Natural killer cell (primary cell): ENCODE measurements at regions not wholly inside any gene's neighbourhood (a gene's known extent, or its start where the extent isn't known, plus 50 kb on each side); places are given as distances from the start of the nearest gene placed in this dataset.

Experiments used
- ATAC-seq, 3 donors: fragments of 150-1000 bp in 2 of 3; fragments of 200-7000 bp in 1 of 3; cut with Tn5 transposase; 1 replicate in 1 of 3; 2 replicates in 2 of 3; pipeline ENCODE4 v1.10.0; 2021; ENCODE audit warnings: mild to moderate bottlenecking in 2 of 3, moderate library complexity in 2 of 3
- DNase-seq, 2 donors: peaks; one replicate each; pipeline versions ENCODE4 v3.0.0 to v3.0.0-alpha.2; 2013 to 2021; ENCODE audit warnings: mixed read lengths in 1 of 2
- H3K27ac ChIP-seq: one replicate; pipeline ENCODE4 v1.5.1; 2013; ENCODE audit warnings: mild to moderate bottlenecking, low read length
- H3K27me3 ChIP-seq: one replicate; pipeline ENCODE4 v1.6.1; 2013; ENCODE audit warnings: low read length; ENCODE audit not compliant: control insufficient read depth, insufficient read depth
- H3K36me3 ChIP-seq: one replicate; pipeline ENCODE4 v1.6.1; 2013; ENCODE audit warnings: low read length; ENCODE audit not compliant: control insufficient read depth, insufficient read depth
- H3K4me1 ChIP-seq: one replicate; pipeline ENCODE4 v1.6.1; 2013; ENCODE audit warnings: low read length; ENCODE audit not compliant: control insufficient read depth, insufficient read depth
- H3K4me3 ChIP-seq: one replicate; pipeline ENCODE4 v1.5.1; 2013; ENCODE audit warnings: low read length
- H3K9me3 ChIP-seq: one replicate; pipeline ENCODE4 v1.6.1; 2013; ENCODE audit warnings: low read length; ENCODE audit not compliant: control insufficient read depth, insufficient read depth
- H3K27ac Mint-ChIP-seq, 2 donors: one replicate each; pipeline ENCODE4 v1.8.0; 2022; ENCODE audit warnings: mild to moderate bottlenecking in 2 of 2, mixed read lengths in 2 of 2, moderate library complexity in 1 of 2
- H3K27me3 Mint-ChIP-seq, 2 donors: one replicate each; pipeline ENCODE4 v1.8.0; 2022; ENCODE audit warnings: low read depth in 2 of 2, mixed read lengths in 2 of 2
- H3K36me3 Mint-ChIP-seq: one replicate; pipeline ENCODE4 v1.8.0; 2022; ENCODE audit warnings: mixed read lengths
- H3K4me1 Mint-ChIP-seq, 2 donors: one replicate each; pipeline ENCODE4 v1.8.0; 2022; ENCODE audit warnings: mixed read lengths in 2 of 2
- H3K4me3 Mint-ChIP-seq: one replicate; pipeline ENCODE4 v1.8.0; 2022; ENCODE audit warnings: mild to moderate bottlenecking, moderate library complexity, mixed read lengths
- H3K9me3 Mint-ChIP-seq, 2 donors: one replicate each; pipeline ENCODE4 v1.8.0; 2022; ENCODE audit warnings: mixed read lengths in 2 of 2
- CTCF ChIP-seq: fragments of 200-600 bp; IDR thresholded peaks from one replicate; pipeline ENCODE4 v1.8.0; 2022; ENCODE audit warnings: antibody characterized with exemption
- WGBS: methylation state at CpG from one replicate; pipeline ENCODE4 v1.1.7; 2013; ENCODE audit warnings: missing lambda C conversion rate; ENCODE audit not compliant: insufficient coverage; 5-methylcytosine and 5-hydroxymethylcytosine counted together
- intact Hi-C: fragments of 100-400 bp; cut with micrococcal nuclease; formaldehyde crosslinking; loops from one replicate; pipeline ENCODE4 v1.14.2; 2022

DNA sequence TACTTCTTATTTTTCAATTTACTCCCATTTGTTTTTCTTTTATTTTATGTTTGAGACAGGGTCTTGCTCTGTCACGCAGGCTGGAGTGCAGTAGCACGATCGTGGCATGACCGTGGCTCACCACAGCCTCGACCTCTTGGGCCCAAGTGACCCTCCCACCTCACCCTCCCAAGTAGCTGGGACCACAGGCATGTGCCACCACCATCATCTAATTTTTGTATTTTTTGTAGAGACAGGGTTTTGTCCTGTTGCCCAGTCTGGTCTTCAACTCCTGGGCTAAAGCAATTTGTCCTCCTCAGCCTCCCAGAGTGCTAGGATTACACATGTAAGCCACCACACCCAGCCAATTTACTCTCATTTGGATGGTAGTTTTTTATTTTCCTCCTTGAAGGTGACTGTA lies 679.3 kb upstream of the CCDC179 start:
- peak overlapping the region; percentile 67 for H3K4me3 Mint-ChIP-seq
- 53% methylated on average over 5 of the region's 5 CpGs for WGBS
- peak overlapping the region in 1 of 2 donors; percentile 51 for H3K27ac Mint-ChIP-seq

GRCh38 chr11:23540101-23540561 lies 679.9 kb upstream of the CCDC179 start:
- ATAC-seq (peak; percentile 74 to 91 (median 89)), DNase-seq (peak in 1 of 2 donors; percentile 18)
- intact Hi-C loops = loop anchor here (2.0 kb wide), 2 partner anchors 17 to 847 kb away; no protein-coding TSS in a partner anchor
- Mint-ChIP-seq H3K4me1 (peaks cover 30 to 36% of the 10 kb centered on the region in 2 donors), H3K27ac (peak overlapping the region in 1 of 2 donors; percentile 51), H3K4me3 (peak overlapping the region; percentile 67), H3K36me3 (no peaks in the 10 kb centered on the region), H3K27me3 (no peaks in the 10 kb centered on the region), H3K9me3 (no peaks in the 10 kb centered on the region)
- Histone ChIP-seq H3K4me1 (peaks cover 11% of the 10 kb centered on the region), H3K36me3 (no peaks in the 10 kb centered on the region), H3K9me3 (no peaks in the 10 kb centered on the region), H3K4me3 (no peak overlapping the region), H3K27me3 (no peaks in the 10 kb centered on the region), H3K27ac (no peak overlapping the region)
- 4% methylated on average over 7 of the region's 8 CpGs for WGBS
- TF ChIP-seq CTCF = peak; percentile 67

More for the DNA sequence above, 679.3 kb upstream of the CCDC179 start:
- H3K9me3 Mint-ChIP-seq = peaks cover 0 to 2% of the 10 kb centered on the region in 2 donors
- ATAC-seq (no peak), DNase-seq (no peak)
- no peaks in the 10 kb centered on the region for H3K36me3 Mint-ChIP-seq
- Histone ChIP-seq H3K27me3 (no peaks in the 10 kb centered on the region), H3K36me3 (no peaks in the 10 kb centered on the region), H3K4me3 (no peak overlapping the region), H3K9me3 (no peaks in the 10 kb centered on the region), H3K27ac (no peak overlapping the region), H3K4me1 (peaks cover 11% of the 10 kb centered on the region)
- peaks cover 30 to 36% of the 10 kb centered on the region in 2 donors for H3K4me1 Mint-ChIP-seq
- intact Hi-C loops = no loop called here
- TF ChIP-seq CTCF = no peak
- H3K27me3 Mint-ChIP-seq = no peaks in the 10 kb centered on the region

DNA sequence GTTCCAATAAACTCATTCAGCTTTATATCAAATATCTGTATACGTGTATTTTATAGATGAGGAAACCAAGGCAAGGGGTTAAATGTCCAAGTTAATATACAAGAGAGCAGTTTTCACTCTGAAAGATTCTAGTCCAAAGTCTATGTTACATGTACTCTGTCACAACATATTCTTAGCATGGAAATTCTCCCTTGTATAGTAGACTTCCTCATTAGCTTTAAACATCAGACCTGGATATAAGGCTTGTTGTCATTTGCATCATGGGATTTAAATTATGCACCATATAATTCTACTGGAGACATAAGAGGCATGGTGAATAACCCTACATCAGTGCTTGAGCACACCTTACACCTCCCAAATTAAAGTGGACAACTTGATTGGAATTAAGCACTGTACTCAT lies 681.9 kb upstream of the CCDC179 start:
- intact Hi-C loops = no loop called here
- Histone ChIP-seq H3K27ac (no peak overlapping the region), H3K27me3 (no peaks in the 10 kb centered on the region), H3K36me3 (no peaks in the 10 kb centered on the region), H3K9me3 (no peaks in the 10 kb centered on the region), H3K4me1 (peaks cover 11% of the 10 kb centered on the region), H3K4me3 (no peak overlapping the region)
- Mint-ChIP-seq H3K4me1 (peaks cover 30 to 36% of the 10 kb centered on the region in 2 donors), H3K4me3 (no peak overlapping the region), H3K27me3 (no peaks in the 10 kb centered on the region), H3K27ac (peak overlapping the region in 1 of 2 donors; percentile 34), H3K36me3 (no peaks in the 10 kb centered on the region), H3K9me3 (no peaks in the 10 kb centered on the region)
- ATAC-seq = no peak
- WGBS = no CpG with 5 or more reads among the region's 1 CpG
- TF ChIP-seq CTCF = no peak
- no peak for DNase-seq

- peak overlapping the region in 1 of 2 donors; percentile 34 for H3K27ac Mint-ChIP-seq
- no peak for TF ChIP-seq CTCF
- H3K27me3 Mint-ChIP-seq = no peaks in the 10 kb centered on the region
- H3K36me3 Mint-ChIP-seq = no peaks in the 10 kb centered on the region
- Histone ChIP-seq H3K27me3 (no peaks in the 10 kb centered on the region), H3K4me3 (no peak overlapping the region), H3K4me1 (peaks cover 11% of the 10 kb centered on the region), H3K36me3 (no peaks in the 10 kb centered on the region), H3K27ac (no peak overlapping the region), H3K9me3 (no peaks in the 10 kb centered on the region)
- no peaks in the 10 kb centered on the region for H3K9me3 Mint-ChIP-seq
- ATAC-seq (no peak), DNase-seq (no peak)
- 17% methylated on average over 1 of the region's 3 CpGs for WGBS
- H3K4me3 Mint-ChIP-seq = peak overlapping the region; percentile 17
- H3K4me1 Mint-ChIP-seq = peaks cover 30 to 36% of the 10 kb centered on the region in 2 donors
- intact Hi-C loops = no loop called here
Measured at GRCh38 chr11:23542816-23543215, 682.5 kb upstream of the CCDC179 start.
